PC-3 (cell line): ENCODE measurements at regions not wholly inside any gene's neighbourhood (a gene's known extent, or its start where the extent isn't known, plus 50 kb on each side); places are given as distances from the start of the nearest gene placed in this dataset.
A peak's percentile ranks its signal among the peaks of the same experiment; 100 is the strongest.

Source experiments
- ATAC-seq: fragments of 200-7000 bp; cut with Tn5 transposase; 2 replicates; pipeline ENCODE4 v1.9.1; 2020; ENCODE audit warnings: mild to moderate bottlenecking, moderate library complexity
- BruUV-seq: library from RNA; stranded (reverse); fragments of 400-500 nt; replicated peaks from 2 replicates; lab custom pipeline; 2021; lab: Mats Ljungman, UMichigan
- CTCF ChIA-PET: fragments of 300-600 bp; sonication (Branson Sonifier 250); formaldehyde crosslinking; loops from one replicate; lab custom pipeline; 2022; ENCODE audit warnings: antibody characterized with exemption; lab: Charles Lee
- POLR2A ChIA-PET: fragments of 300-600 bp; sonication (Branson Sonifier 250); formaldehyde crosslinking; loops from one replicate; lab custom pipeline; 2022; ENCODE audit warnings: antibody characterized with exemption; ENCODE audit not compliant: unreplicated experiment; lab: Charles Lee
- DNase-seq: peaks from one replicate; pipeline ENCODE4 v3.0.0-alpha.2; 2015
- H2AFZ ChIP-seq: fragments of 300-600 bp; sonication (generic); 2 replicates; pipeline ENCODE4 v1.6.0; 2016; ENCODE audit warnings: antibody characterized with exemption, low read length
- H3F3A ChIP-seq: fragments of 300-600 bp; sonication (generic); one replicate; pipeline ENCODE4 v1.6.0; 2017; ENCODE audit warnings: antibody characterized with exemption, low read length, control low read depth, mild to moderate bottlenecking; ENCODE audit not compliant: unreplicated experiment
- H3K27ac ChIP-seq: fragments of 300-600 bp; sonication (generic); 2 replicates; pipeline ENCODE4 v1.5.1; 2016; ENCODE audit warnings: mild to moderate bottlenecking, low read length
- H3K27me3 ChIP-seq: fragments of 300-600 bp; sonication (generic); 2 replicates; pipeline ENCODE4 v1.6.1; 2016; ENCODE audit warnings: low read length, mixed read lengths
- H3K36me3 ChIP-seq: fragments of 300-600 bp; sonication (generic); 2 replicates; pipeline ENCODE4 v1.6.1; 2016; ENCODE audit warnings: low read depth, mixed run types, low read length, mixed read lengths
- H3K4me1 ChIP-seq: fragments of 300-600 bp; sonication (generic); 2 replicates; pipeline ENCODE4 v1.5.1; 2016; ENCODE audit warnings: low read length; ENCODE audit not compliant: insufficient read depth
- H3K4me2 ChIP-seq: fragments of 300-600 bp; sonication (generic); 2 replicates; pipeline ENCODE4 v1.6.0; 2016; ENCODE audit warnings: low read length
- H3K4me3 ChIP-seq: fragments of 300-600 bp; sonication (generic); 2 replicates; pipeline ENCODE4 v1.5.1; 2016; ENCODE audit warnings: mild to moderate bottlenecking, low read length, mixed read lengths
- H3K79me2 ChIP-seq: fragments of 300-600 bp; sonication (generic); 2 replicates; pipeline ENCODE4 v1.6.1; 2017; ENCODE audit warnings: low read length, mixed read lengths
- H3K9ac ChIP-seq: fragments of 300-600 bp; sonication (generic); 2 replicates; pipeline ENCODE4 v1.6.0; 2016; ENCODE audit warnings: mild to moderate bottlenecking, low read length
- H3K9me2 ChIP-seq: fragments of 300-600 bp; sonication (generic); replicated peaks from 2 replicates; pipeline ENCODE4 v1.6.1; 2016; ENCODE audit warnings: mixed run types, low read length, mixed read lengths
- H3K9me3 ChIP-seq: fragments of 300-600 bp; sonication (generic); 2 replicates; pipeline ENCODE4 v1.6.1; 2016; ENCODE audit warnings: low read length, mixed read lengths
- H4K20me1 ChIP-seq: fragments of 300-600 bp; sonication (generic); 2 replicates; pipeline ENCODE4 v1.6.1; 2016; ENCODE audit warnings: low read length, mixed read lengths
- EZH2 ChIP-seq: fragments of 300-600 bp; sonication (generic); IDR thresholded peaks from one replicate; pipeline ENCODE4 v1.6.1; 2017; ENCODE audit warnings: antibody characterized with exemption, mild to moderate bottlenecking, low read length; ENCODE audit not compliant: unreplicated experiment
- EZH2phosphoT487 ChIP-seq: fragments of 300-600 bp; sonication (generic); IDR thresholded peaks from 2 replicates; pipeline ENCODE4 v1.6.1; 2018; ENCODE audit warnings: mild to moderate bottlenecking, antibody characterized with exemption, low read length, borderline replicate concordance
- intact Hi-C: fragments of 100-400 bp; cut with micrococcal nuclease; formaldehyde crosslinking; loops from 2 replicates; pipeline ENCODE4 v1.9.0; 2023
- TF ChIP-seq, protein P1 (sequence below): fragments of 300-600 bp; sonication (generic); conservative IDR thresholded peaks from 2 replicates; pipeline ENCODE4 v1.5.1; 2017; ENCODE audit warnings: antibody characterized with exemption, low read depth, mild to moderate bottlenecking, low read length

DNA sequence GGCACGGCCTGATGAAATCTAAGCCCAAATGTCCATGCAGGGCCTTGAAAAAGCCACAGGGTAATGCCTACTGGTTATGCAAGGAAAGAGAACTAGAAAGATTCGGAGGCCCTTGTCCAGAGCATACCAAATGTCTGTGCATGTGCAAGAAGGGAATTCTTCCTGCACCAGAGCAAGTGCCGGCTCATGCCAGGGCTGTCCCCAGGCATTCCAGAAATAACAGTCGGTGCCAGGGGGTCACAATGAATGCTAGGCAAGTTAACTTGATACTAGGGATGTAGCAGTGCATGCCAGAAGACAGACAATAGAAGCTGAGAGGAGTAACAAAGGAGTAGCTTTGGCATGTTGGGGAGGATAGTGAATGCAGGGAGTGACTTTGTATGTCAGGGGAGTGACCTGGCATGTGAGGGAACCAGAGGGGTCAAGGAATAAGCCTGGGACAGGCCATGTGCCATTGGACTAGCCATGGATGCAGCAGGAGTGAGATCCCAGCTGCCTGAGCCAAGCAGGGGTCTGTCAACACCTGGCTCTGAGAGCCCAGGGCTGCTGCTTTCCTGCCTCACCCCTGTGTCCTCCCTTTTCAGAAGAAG, 119.5 kb upstream of the UNC5B start:
- Histone ChIP-seq H3K79me2 (no peaks in the 10 kb centered on the region), H3K4me2 (no peak overlapping the region), H2AFZ (no peak overlapping the region), H4K20me1 (no peaks in the 10 kb centered on the region), H3K9ac (no peak overlapping the region), H3K27ac (no peak overlapping the region), H3K4me3 (no peak overlapping the region), H3K4me1 (no peaks in the 10 kb centered on the region), H3K9me3 (no peaks in the 10 kb centered on the region), H3K9me2 (no peaks in the 10 kb centered on the region), H3K27me3 (peaks cover 11% of the 10 kb centered on the region; the same call in 1 of the 2 replicates), H3F3A (no peaks in the 10 kb centered on the region), H3K36me3 (no peaks in the 10 kb centered on the region)
- no peak for TF ChIP-seq EZH2phosphoT487
- TF ChIP-seq, protein P1, sequence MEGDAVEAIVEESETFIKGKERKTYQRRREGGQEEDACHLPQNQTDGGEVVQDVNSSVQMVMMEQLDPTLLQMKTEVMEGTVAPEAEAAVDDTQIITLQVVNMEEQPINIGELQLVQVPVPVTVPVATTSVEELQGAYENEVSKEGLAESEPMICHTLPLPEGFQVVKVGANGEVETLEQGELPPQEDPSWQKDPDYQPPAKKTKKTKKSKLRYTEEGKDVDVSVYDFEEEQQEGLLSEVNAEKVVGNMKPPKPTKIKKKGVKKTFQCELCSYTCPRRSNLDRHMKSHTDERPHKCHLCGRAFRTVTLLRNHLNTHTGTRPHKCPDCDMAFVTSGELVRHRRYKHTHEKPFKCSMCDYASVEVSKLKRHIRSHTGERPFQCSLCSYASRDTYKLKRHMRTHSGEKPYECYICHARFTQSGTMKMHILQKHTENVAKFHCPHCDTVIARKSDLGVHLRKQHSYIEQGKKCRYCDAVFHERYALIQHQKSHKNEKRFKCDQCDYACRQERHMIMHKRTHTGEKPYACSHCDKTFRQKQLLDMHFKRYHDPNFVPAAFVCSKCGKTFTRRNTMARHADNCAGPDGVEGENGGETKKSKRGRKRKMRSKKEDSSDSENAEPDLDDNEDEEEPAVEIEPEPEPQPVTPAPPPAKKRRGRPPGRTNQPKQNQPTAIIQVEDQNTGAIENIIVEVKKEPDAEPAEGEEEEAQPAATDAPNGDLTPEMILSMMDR: no peak
- TF ChIP-seq EZH2: no peak
- no peak for ATAC-seq
- no peak for DNase-seq
- ChIA-PET CTCF (no interaction called here), POLR2A (no interaction called here)
- intact Hi-C loops: no loop called here
- BruUV-seq: no TSS peak

- H3F3A ChIP-seq: no peaks in the 10 kb centered on the region
- no peak overlapping the region for H3K9ac ChIP-seq
- no peaks in the 10 kb centered on the region for H3K9me3 ChIP-seq
- ATAC-seq: no peak
- no peak overlapping the region for H3K4me3 ChIP-seq
- intact Hi-C loops: no loop called here
- no peak overlapping the region for H3K4me2 ChIP-seq
- no TSS peak for BruUV-seq
- H3K9me2 ChIP-seq: no peaks in the 10 kb centered on the region
- H2AFZ ChIP-seq: no peak overlapping the region
- H3K4me1 ChIP-seq: no peaks in the 10 kb centered on the region
- H3K36me3 ChIP-seq: no peaks in the 10 kb centered on the region
- no peak for DNase-seq
- TF ChIP-seq, protein P1: no peak
- TF ChIP-seq EZH2phosphoT487 (no peak), EZH2 (no peak)
- H3K27me3 ChIP-seq: peaks cover 17% of the 10 kb centered on the region; the same call in 1 of the 2 replicates
- ChIA-PET POLR2A (no interaction called here), CTCF (no interaction called here)
- H3K79me2 ChIP-seq: no peaks in the 10 kb centered on the region
- no peak overlapping the region for H3K27ac ChIP-seq
- no peaks in the 10 kb centered on the region for H4K20me1 ChIP-seq
These were observed 118.8 kb upstream of the UNC5B start for GRCh38 chr10:71093531-71093930.

DNA sequence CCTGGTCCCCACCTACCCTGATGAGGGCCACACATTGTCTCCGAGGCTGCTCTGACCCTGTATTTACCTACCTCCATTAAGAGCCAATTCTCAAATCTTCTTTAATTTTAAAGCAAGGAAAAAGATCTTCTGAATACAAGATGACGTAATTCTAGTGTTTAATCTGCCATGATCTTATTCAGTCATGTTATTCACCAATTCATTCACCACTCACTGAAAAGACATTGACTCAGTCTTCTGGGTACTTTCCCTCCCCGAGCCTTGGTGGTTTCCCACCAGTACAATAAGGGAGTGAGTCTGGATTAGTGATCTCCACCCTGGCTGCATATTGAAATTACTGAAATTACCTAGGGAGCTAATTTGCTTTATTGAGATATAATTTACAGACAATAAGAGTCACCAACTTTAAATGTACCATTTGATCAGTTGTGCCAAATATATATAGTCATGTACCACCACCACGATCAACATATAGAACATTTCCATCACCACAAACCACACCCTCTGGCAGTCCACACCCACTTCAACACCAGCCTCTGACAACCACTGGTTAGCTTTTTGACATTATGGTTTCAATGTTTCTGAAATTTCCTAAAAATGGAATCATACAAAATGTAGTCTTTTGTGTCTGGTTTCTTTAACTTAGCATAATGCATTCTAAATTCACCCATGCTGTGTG, 117.5 kb upstream of the UNC5B start:
- no peak overlapping the region for H3K4me2 ChIP-seq
- H3K27ac ChIP-seq: no peak overlapping the region
- no peak overlapping the region for H2AFZ ChIP-seq
- no peaks in the 10 kb centered on the region for H3K79me2 ChIP-seq
- no peak overlapping the region for H3K9ac ChIP-seq
- DNase-seq (peak; percentile 4), ATAC-seq (no peak)
- TF ChIP-seq EZH2 (no peak), EZH2phosphoT487 (no peak)
- TF ChIP-seq, protein P1: no peak
- no peaks in the 10 kb centered on the region for H3K9me2 ChIP-seq
- no peaks in the 10 kb centered on the region for H3K36me3 ChIP-seq
- H3K4me3 ChIP-seq: no peak overlapping the region
- no peaks in the 10 kb centered on the region for H4K20me1 ChIP-seq
- ChIA-PET POLR2A (no interaction called here), CTCF (no interaction called here)
- no peaks in the 10 kb centered on the region for H3K4me1 ChIP-seq
- H3K27me3 ChIP-seq: peaks cover 27% of the 10 kb centered on the region
- intact Hi-C loops: no loop called here
- no peaks in the 10 kb centered on the region for H3F3A ChIP-seq
- BruUV-seq: no TSS peak
- no peaks in the 10 kb centered on the region for H3K9me3 ChIP-seq
